PC-3 (cell line): ENCODE measurements at regions not wholly inside any gene's neighbourhood (a gene's known extent, or its start where the extent isn't known, plus 50 kb on each side); places are given as distances from the start of the nearest gene placed in this dataset.

Source experiments
- EZH2 ChIP-seq: fragments of 300-600 bp; sonication (generic); IDR thresholded peaks from one replicate; pipeline ENCODE4 v1.6.1; 2017; ENCODE audit warnings: antibody characterized with exemption, mild to moderate bottlenecking, low read length; ENCODE audit not compliant: unreplicated experiment
- TF ChIP-seq, protein P1 (sequence below): fragments of 300-600 bp; sonication (generic); conservative IDR thresholded peaks from 2 replicates; pipeline ENCODE4 v1.5.1; 2017; ENCODE audit warnings: antibody characterized with exemption, low read depth, mild to moderate bottlenecking, low read length

DNA sequence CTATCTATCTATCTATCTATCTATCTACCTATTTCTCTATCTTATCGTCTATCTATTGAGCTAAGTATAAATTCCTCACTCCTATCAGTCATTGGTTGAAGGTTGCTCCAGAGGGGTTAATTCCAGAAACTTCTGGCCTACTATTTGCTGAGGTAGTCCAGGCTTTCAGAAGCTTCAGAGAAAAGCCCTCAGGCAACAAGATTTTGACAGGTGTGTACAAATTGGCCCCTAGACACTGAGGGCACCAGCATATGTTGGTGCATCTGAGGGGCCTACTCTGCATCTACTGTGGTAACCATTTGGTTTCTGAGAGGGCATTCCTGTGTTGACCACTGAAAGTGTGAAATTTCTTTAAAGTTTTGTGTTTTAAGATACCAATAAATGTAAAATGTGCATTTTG lies 265.2 kb upstream of the B3GALT2 start:
- TF ChIP-seq, protein P1, sequence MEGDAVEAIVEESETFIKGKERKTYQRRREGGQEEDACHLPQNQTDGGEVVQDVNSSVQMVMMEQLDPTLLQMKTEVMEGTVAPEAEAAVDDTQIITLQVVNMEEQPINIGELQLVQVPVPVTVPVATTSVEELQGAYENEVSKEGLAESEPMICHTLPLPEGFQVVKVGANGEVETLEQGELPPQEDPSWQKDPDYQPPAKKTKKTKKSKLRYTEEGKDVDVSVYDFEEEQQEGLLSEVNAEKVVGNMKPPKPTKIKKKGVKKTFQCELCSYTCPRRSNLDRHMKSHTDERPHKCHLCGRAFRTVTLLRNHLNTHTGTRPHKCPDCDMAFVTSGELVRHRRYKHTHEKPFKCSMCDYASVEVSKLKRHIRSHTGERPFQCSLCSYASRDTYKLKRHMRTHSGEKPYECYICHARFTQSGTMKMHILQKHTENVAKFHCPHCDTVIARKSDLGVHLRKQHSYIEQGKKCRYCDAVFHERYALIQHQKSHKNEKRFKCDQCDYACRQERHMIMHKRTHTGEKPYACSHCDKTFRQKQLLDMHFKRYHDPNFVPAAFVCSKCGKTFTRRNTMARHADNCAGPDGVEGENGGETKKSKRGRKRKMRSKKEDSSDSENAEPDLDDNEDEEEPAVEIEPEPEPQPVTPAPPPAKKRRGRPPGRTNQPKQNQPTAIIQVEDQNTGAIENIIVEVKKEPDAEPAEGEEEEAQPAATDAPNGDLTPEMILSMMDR, result no peak
- no peak for TF ChIP-seq EZH2
